ENCODE measurements at regions not wholly inside any gene's neighbourhood (a gene's known extent, or its start where the extent isn't known, plus 50 kb on each side); places are given as distances from the start of the nearest gene placed in this dataset.
"Not testable (repeated sequence)": the region's sequence is repeated elsewhere in the genome, so short reads cannot be mapped to it uniquely, and the experiment has no call there.

DNA sequence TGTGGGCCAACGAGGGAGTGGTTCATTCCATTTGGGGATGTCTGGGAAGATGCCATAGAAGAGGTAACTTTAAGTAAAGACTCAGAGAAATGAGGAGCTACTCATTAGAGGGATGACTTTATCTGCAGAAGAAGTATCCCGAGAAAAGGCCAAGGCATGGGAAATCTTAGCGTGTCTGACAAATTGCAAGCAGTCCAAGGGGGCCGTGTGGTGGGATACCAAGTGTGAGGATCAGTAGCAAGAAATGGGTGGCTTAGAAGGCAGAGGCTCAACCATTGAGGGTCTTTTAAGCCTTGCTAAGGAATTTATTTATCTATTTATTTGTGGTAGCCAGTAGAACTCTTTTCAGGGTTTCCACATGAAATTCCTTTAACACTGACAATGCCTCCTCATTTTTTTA is 436.4 kb downstream of the RNF144A start:
- Mint-ChIP-seq H3K36me3 (no peaks in the 10 kb centered on the region), H3K4me1 (no peaks in the 10 kb centered on the region), H3K9me3 (no peaks in the 10 kb centered on the region), H3K4me3 (no peak overlapping the region), H3K27ac (no peak overlapping the region), H3K27me3 (peaks cover 12% of the 10 kb centered on the region)
- no peak for ATAC-seq

DNA sequence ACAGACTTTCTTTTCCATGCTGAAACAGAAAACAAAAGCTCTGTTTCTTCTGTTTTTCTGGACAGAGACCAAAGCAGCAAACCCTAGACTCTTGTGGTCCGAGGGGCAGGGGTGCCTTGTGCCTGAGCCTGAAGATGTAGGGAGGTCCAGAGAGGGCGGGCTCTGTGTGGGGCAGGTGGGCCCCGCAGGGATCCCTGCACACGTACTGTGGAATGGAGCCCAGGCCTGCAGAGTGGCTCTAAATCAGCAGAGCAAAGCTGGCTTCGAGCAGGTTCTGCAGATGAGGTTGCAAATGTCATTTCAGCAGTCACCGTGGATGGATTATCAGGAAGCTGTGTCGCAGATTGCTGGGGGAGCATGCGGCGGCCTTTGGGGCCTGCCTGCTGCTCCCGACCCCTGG is 438.6 kb downstream of the RNF144A start:
- Mint-ChIP-seq H3K27me3 (peaks cover 12% of the 10 kb centered on the region), H3K4me3 (no peak overlapping the region), H3K27ac (no peak overlapping the region), H3K9me3 (no peaks in the 10 kb centered on the region), H3K36me3 (no peaks in the 10 kb centered on the region), H3K4me1 (no peaks in the 10 kb centered on the region)
- no peak for ATAC-seq

DNA sequence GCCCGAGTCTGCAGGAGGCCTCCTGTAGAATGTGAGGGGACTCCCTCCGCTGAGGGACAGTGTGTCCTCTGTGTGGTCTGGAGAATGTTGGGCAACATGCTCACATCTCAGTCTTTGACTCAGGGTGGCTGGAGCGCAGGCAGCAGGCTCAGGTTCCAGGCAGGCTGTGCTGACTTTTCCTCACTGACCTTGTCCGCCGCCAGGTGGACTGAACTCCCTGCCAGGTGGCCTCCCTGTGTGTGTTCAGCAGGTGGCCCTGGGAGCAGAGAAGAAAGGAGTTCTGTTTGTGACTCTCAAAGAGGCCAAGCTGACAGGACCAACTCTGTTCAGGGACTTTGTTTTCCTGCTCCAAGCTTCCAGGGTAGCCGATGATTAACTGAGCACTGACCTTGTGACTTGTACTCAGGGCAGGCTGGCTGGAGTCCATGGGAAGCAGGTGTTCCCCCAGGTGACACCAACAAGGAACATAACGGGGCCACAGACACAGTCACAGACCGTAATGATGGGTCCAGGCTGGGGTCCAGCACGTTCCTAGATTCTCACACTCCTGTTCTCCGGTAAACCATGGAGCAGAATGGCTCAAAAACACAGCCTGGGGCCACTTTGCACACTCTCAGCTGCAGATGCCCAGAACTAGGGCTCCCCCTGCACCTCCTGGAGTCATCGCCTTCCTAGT is 439.8 kb downstream of the RNF144A start:
- H3K27me3 Mint-ChIP-seq, result peaks cover 12% of the 10 kb centered on the region
- no peaks in the 10 kb centered on the region for H3K36me3 Mint-ChIP-seq
- no peak overlapping the region for H3K4me3 Mint-ChIP-seq
- ATAC-seq, result peak; percentile 14
- no peak overlapping the region for H3K27ac Mint-ChIP-seq
- no peaks in the 10 kb centered on the region for H3K4me1 Mint-ChIP-seq
- no peaks in the 10 kb centered on the region for H3K9me3 Mint-ChIP-seq

DNA sequence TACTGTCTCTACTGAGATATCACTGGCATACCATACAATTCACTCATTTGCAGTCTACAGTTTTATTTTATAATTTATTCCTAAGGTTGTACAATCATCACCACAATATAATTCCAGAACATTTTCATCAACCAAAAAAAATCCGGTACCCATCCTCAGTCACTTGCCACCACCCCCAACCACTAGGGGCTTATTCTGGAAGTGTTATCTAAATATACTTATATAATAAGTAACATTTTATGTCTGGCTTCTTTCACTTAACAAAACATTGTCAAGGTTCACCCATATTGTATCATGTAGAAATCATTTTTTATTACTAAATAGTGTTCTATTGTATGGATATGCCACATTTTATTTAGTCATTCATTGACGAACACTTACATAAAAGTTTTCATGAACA is 440.8 kb downstream of the RNF144A start:
- H3K4me3 Mint-ChIP-seq, result no peak overlapping the region
- no peak for ATAC-seq
- H3K4me1 Mint-ChIP-seq, result no peaks in the 10 kb centered on the region
- peaks cover 12% of the 10 kb centered on the region for H3K27me3 Mint-ChIP-seq
- H3K36me3 Mint-ChIP-seq, result no peaks in the 10 kb centered on the region
- no peak overlapping the region for H3K27ac Mint-ChIP-seq
- H3K9me3 Mint-ChIP-seq, result no peaks in the 10 kb centered on the region

DNA sequence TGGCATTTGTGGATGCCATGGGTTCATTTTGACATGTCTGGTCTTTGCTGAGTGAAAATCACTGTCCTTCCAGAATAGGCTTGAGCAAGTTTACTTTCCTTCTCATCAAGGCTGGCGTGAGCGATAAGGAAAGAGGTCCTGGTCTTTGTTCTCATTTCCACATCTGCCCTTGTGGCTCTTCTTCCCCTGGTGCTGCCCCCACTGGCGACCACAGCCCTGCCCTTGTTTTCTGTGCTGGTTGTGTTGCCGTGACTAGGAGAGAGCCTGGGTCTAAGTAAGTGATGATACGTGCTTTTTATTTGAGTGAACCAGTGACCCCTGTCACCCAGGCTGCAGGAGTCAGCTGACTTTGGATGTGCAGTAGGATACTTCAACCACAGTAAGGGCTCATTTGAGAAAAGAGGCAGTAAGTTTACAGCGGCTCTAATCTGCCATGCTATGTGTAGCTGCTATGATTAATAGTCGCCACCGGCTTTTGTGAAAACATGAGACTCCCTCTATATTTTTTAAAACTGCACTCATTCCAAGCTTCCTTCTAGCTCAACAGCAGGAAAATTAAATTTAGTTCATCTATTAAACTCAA is 441.7 kb downstream of the RNF144A start:
- peaks cover 12% of the 10 kb centered on the region for H3K27me3 Mint-ChIP-seq
- H3K27ac Mint-ChIP-seq, result no peak overlapping the region
- H3K36me3 Mint-ChIP-seq, result no peaks in the 10 kb centered on the region
- H3K4me1 Mint-ChIP-seq, result no peaks in the 10 kb centered on the region
- H3K9me3 Mint-ChIP-seq, result no peaks in the 10 kb centered on the region
- H3K4me3 Mint-ChIP-seq, result no peak overlapping the region
- no peak for ATAC-seq

DNA sequence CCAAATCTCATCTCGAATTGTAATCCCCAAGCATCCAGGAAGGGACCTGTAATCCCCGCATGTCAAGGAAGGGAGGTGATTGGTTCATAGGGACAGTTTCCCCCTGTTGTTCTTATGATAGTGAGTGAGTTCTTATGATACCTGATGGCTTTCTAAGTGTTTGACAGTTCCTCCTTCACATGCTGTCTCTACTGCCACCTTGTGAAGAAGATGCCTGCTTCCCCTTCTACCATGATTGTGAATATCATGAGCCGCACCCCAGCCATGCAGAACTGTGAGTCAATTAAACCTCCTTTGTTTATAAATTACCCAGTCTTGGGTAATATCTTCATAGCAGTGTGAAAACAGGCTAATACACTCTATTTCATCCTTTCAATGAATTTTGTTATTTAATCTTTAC is 446.7 kb downstream of the RNF144A start:
- no peak overlapping the region for H3K4me3 Mint-ChIP-seq
- H3K36me3 Mint-ChIP-seq, result no peaks in the 10 kb centered on the region
- no peak overlapping the region for H3K27ac Mint-ChIP-seq
- H3K9me3 Mint-ChIP-seq, result peaks cover 5% of the 10 kb centered on the region
- no peaks in the 10 kb centered on the region for H3K4me1 Mint-ChIP-seq
- no peak for ATAC-seq
- no peaks in the 10 kb centered on the region for H3K27me3 Mint-ChIP-seq

DNA sequence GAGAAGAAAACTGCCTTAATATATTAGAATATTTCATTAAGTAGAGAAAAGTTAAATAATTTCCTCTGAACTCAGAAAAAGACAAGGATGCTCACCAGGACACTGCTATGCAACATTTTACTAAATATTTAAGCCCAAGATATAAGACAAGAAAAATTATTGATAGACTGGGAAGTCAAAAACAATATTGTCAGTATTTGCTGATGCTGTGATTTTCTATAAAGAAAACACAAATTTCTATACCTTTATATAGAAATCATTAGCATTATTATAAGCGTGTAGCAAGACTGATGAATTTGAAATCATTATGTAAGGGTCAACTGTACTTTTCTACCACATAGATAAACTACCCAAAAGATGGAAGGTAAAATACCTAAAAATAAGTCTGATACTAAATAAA is 451.0 kb downstream of the RNF144A start:
- Mint-ChIP-seq H3K4me1 (no peaks in the 10 kb centered on the region), H3K27me3 (no peaks in the 10 kb centered on the region), H3K9me3 (peaks cover 7% of the 10 kb centered on the region), H3K36me3 (no peaks in the 10 kb centered on the region), H3K27ac (no peak overlapping the region), H3K4me3 (no peak overlapping the region)
- no peak for ATAC-seq

DNA sequence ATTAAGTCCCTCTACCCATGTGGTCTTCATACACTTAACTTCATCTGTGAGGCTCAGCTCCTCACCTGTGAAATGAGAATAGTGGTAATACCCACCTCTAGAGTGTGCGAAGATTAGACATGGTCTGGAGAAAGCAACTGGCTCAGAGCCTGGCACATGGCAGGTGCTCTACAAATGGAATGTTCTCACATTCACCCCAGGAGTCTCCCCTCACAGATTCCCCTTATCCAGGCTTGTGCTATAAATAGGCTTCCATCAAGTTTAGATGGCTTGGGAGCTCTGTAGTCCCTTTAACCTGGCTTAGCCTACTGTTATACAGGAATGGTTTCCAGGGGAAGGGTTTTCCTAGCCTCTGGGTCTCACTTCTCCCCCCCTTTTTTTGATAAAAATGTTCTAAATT is 455.9 kb downstream of the RNF144A start:
- Mint-ChIP-seq H3K4me3 (no peak overlapping the region), H3K36me3 (no peaks in the 10 kb centered on the region), H3K27ac (no peak overlapping the region), H3K9me3 (peaks cover 7% of the 10 kb centered on the region), H3K27me3 (peaks cover 11% of the 10 kb centered on the region), H3K4me1 (no peaks in the 10 kb centered on the region)
- ATAC-seq, result no peak

DNA sequence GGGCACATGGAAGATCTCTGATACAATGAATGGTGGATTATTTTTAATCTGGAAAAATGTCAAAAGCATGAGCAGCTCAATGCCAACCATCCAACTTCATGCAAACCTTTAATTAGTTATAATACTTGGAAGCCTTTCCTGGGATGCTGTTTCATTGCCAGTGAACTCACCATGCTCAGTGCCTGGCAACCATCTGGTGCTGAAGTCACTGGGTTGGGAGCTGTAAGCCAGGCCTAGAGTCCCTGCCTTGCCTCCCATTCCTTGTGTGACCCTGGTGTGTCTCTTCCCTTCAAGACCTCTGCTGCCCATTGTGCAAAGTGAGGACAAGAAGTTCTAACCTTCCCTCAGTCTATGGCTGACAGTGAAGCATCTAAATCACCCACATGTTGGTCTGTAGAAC is 458.7 kb downstream of the RNF144A start:
- Mint-ChIP-seq H3K27me3 (peaks cover 24% of the 10 kb centered on the region), H3K4me1 (no peaks in the 10 kb centered on the region)

DNA sequence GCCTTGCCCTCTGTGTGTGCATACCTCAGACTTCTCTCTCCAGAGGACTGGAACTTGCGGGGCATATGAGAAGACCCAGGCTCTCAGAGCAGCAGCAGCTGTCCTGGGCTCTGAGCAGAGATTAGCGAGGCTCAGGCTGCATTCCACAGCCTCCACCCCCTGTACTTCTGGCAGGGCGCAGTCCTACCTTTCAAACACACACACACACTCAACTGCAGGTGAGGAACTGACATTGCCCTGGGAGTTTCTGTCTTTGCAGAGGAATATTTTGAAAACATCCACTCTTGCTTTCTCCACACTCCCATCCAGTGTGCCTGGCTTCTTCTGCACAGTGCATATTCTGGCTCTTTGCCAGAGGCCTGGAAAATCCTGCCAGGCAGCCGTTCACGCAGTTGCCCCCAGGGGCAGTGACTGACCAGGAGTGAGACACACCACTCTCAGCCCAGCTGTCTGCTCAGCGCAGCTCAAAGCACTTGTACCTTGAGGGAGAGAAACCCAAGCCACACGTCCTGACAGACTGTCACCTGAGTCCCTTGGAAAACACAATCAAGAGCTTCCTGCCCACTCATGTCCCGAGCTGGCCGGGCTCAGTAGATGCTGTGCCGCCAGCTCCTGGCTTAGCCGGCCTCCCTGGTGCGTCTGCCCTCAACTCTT is 460.8 kb downstream of the RNF144A start:
- no peak for ATAC-seq

More for the DNA sequence above, 458.7 kb downstream of the RNF144A start:
- Mint-ChIP-seq H3K27ac (no peak overlapping the region), H3K4me3 (no peak overlapping the region), H3K36me3 (no peaks in the 10 kb centered on the region), H3K9me3 (no peaks in the 10 kb centered on the region)
- no peak for ATAC-seq

DNA sequence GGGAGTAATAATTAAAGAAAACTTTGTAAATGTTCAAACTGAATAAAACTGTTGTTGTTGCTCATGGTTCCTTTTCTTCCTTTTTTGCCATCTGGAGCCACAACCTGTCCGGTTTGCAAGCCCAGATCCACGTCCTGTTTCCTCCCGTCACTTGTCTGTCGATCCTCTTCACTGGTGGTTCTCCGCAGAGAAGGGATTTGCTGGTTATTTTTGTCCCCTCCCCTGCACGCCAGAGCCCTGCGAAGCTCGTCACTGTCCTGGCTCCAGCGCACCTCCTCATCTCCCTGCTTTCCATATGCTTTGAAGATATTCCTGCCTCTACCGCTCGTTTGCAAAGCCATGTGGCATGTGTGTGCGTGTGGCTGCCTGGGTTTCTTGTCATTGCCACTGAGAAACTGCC is 461.4 kb downstream of the RNF144A start:
- Mint-ChIP-seq H3K27me3 (peaks cover 24% of the 10 kb centered on the region), H3K27ac (no peak overlapping the region), H3K4me1 (no peaks in the 10 kb centered on the region), H3K9me3 (no peaks in the 10 kb centered on the region), H3K4me3 (no peak overlapping the region), H3K36me3 (no peaks in the 10 kb centered on the region)
- ATAC-seq, result no peak

More for the DNA sequence above, 460.8 kb downstream of the RNF144A start:
- H3K36me3 Mint-ChIP-seq, result no peaks in the 10 kb centered on the region
- H3K4me1 Mint-ChIP-seq, result no peaks in the 10 kb centered on the region
- H3K27me3 Mint-ChIP-seq, result peaks cover 24% of the 10 kb centered on the region
- no peak overlapping the region for H3K4me3 Mint-ChIP-seq
- no peaks in the 10 kb centered on the region for H3K9me3 Mint-ChIP-seq
- no peak overlapping the region for H3K27ac Mint-ChIP-seq

DNA sequence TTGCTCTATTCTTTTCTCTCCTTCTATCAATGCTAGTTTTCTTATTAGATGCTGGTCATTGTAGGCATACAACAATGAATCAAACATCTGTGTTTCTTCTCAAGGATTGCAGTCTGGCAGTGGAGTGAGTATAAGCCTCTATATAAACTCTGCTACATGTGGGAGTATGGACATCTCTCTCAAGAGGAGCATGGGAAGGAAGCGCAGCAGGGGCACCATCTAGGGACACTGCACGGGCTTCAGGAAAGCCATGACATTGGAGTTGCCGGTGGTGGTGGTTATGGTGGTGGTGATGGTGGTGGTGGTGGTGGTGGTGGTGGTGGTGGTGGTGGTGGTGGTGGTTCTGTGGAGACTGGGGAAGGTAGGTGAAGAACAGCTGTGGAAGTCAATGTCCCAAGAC is 462.6 kb downstream of the RNF144A start:
- Mint-ChIP-seq H3K9me3 (no peaks in the 10 kb centered on the region), H3K4me3 (no peak overlapping the region), H3K27me3 (peaks cover 24% of the 10 kb centered on the region), H3K4me1 (no peaks in the 10 kb centered on the region), H3K36me3 (no peaks in the 10 kb centered on the region), H3K27ac (no peak overlapping the region)
- ATAC-seq, result no peak

DNA sequence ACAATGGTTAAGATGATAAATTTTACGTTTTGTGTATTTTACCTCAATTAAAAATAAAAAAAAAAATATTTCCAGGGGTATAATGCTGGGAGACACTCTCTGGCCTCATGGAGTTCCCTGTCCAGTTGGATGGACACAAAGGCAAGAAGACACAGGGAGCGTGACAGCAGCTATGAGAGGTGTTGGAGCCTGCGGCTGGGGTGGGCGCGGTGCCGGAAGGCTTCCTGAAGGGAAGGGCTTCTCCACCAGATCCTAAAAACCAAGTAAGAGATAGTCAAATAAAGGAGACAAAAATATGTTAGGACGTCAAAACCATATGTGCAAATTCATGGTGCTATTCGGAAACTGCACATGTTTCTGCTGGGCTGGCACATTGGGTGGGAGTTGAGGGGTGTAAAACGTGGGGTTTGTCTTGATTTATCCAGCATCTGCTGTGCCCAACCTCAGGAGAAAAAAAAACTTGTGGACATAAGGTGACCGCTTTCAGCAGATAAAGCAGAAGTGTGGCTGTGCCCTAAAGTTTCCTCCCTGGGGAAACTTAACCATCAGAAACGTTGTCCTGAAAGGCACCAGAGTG is 467.6 kb downstream of the RNF144A start:
- Mint-ChIP-seq H3K4me3 (no peak overlapping the region), H3K36me3 (no peaks in the 10 kb centered on the region), H3K4me1 (no peaks in the 10 kb centered on the region), H3K27me3 (no peaks in the 10 kb centered on the region), H3K9me3 (no peaks in the 10 kb centered on the region), H3K27ac (no peak overlapping the region)
- ATAC-seq, result no peak

DNA sequence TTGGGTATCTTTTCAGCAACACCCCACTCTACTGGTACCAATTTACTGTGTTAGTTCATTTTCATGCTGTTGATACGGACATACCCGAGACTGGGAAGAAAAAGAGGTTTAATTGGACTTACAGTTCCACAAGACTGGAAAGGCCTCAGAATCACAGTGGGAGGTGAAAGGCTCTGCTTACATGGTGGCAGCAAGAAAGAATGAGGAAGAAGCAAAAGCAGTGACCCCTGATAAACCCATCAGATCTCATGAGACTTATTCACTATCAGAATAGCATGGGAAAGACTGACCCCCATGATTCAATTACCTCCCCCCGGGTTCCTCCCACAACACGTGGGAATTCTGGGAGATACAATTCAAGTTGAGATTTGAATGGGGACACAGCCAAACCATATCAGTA is 473.1 kb downstream of the RNF144A start:
- H3K27ac Mint-ChIP-seq, H3K4me1 Mint-ChIP-seq, ATAC-seq, H3K9me3 Mint-ChIP-seq, H3K36me3 Mint-ChIP-seq, H3K4me3 Mint-ChIP-seq, H3K27me3 Mint-ChIP-seq: not testable (repeated sequence)

DNA sequence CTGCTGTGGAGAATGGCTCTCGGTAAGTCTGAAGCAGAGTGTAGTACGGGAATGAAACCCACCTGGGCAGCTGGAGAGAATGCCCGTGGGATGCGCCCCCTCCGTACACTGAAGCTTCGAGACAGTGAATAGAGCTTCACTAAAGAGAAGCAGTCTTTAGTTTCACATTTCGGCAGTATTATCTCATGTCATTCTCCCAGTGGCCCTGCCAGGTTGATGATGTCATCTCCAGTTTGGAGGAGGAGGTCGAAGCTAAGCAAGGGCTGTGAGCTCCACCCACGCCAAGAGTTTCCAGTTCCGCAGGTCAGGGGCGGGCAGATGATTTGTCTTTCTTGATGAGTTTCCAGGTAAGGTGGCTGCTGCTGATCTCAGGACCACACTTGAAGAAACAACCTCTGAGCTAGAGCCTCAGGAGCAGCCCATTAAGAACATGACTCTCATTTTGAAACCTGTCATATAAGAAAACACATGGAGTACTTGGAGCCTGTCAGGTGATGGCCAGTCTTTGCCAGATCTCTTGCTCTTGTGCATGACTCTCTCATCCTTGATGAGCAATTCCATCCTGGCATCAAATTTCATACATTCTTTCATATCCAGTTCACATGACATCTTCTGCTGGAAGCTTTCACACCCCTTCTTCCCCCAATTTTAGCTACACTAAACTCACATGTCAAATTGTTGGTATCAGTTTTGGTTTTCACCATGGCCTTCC is 475.0 kb downstream of the RNF144A start:
- no peaks in the 10 kb centered on the region for H3K36me3 Mint-ChIP-seq
- no peaks in the 10 kb centered on the region for H3K4me1 Mint-ChIP-seq
- no peak for ATAC-seq
- H3K27me3 Mint-ChIP-seq, result peaks cover 7% of the 10 kb centered on the region
- no peak overlapping the region for H3K4me3 Mint-ChIP-seq
- no peaks in the 10 kb centered on the region for H3K9me3 Mint-ChIP-seq
- H3K27ac Mint-ChIP-seq, result no peak overlapping the region
